ENCODE measurements at regions not wholly inside any gene's neighbourhood (a gene's known extent, or its start where the extent isn't known, plus 50 kb on each side); places are given as distances from the start of the nearest gene placed in this dataset.

- H3K4me1 ChIP-seq (ENCODE audit: control insufficient read depth in 2 of 2, insufficient read depth in 1 of 2, low read depth in 1 of 2, low read length in 2 of 2) = peaks cover 0 to 3% of the 10 kb centered on the region in 2 donors
- H3K18ac ChIP-seq (ENCODE audit: low read length) = no peak overlapping the region
- no peak for DNase-seq (ENCODE audit: low spot score)
- H3K14ac ChIP-seq (ENCODE audit: low read length) = no peak overlapping the region
- no peak overlapping the region for H2BK12ac ChIP-seq (ENCODE audit: low read length)
- H2AK5ac ChIP-seq (ENCODE audit: low read depth, low read length) = no peak overlapping the region
- H3K27ac ChIP-seq (replicated peaks; ENCODE audit: low read length) = no peak overlapping the region
- H3K79me1 ChIP-seq (ENCODE audit: low read depth, low read length) = no peaks in the 10 kb centered on the region
- no CpG with 5 or more reads among the region's 2 CpGs for WGBS, 2 donors (ENCODE audit: extremely low coverage in 2 of 2, insufficient read length in 2 of 2, insufficient replicate concordance in 1 of 2)
- no peak overlapping the region for H4K8ac ChIP-seq (ENCODE audit: low read depth, low read length)
- no peaks in the 10 kb centered on the region for H3K27me3 ChIP-seq (ENCODE audit: control insufficient read depth in 3 of 3, insufficient read depth in 3 of 3, low read depth in 1 of 3, low read length in 3 of 3)
- H3K4me3 ChIP-seq (ENCODE audit: low read length in 2 of 2) = no peak overlapping the region
- H2BK5ac ChIP-seq (ENCODE audit: low read length) = no peak overlapping the region
- peaks cover 0 to 1% of the 10 kb centered on the region in 2 donors for H3K9me3 ChIP-seq (replicated peaks in 1 of 2; ENCODE audit: control insufficient read depth in 2 of 2, insufficient read depth in 1 of 2, low read depth in 1 of 2, low read length in 2 of 2)
- H3K4me2 ChIP-seq (ENCODE audit: insufficient read depth, low read length, poor library complexity, severe bottlenecking) = no peak overlapping the region
- H4K91ac ChIP-seq (ENCODE audit: low read depth, low read length, poor library complexity) = no peak overlapping the region
- no peak overlapping the region for H3K23ac ChIP-seq (ENCODE audit: low read depth, low read length, poor library complexity)
- H3K4ac ChIP-seq (ENCODE audit: low read length) = no peak overlapping the region
- no peaks in the 10 kb centered on the region for H3K36me3 ChIP-seq (replicated peaks in 1 of 2; ENCODE audit: control insufficient read depth in 2 of 2, insufficient read depth in 2 of 2, low read length in 2 of 2)
- no peak overlapping the region for H3K9ac ChIP-seq (ENCODE audit: low read depth, low read length, poor library complexity)
- H2AFZ ChIP-seq (ENCODE audit: low read length) = no peak overlapping the region
- H2BK15ac ChIP-seq (ENCODE audit: low read length) = no peak overlapping the region
- H2BK120ac ChIP-seq (ENCODE audit: low read depth, low read length) = no peak overlapping the region
These were observed 202.2 kb upstream of the CDYL start for GRCh38 chr6:4574007-4574406.

- Histone ChIP-seq H2BK15ac (ENCODE audit: low read length) (no peak overlapping the region), H2AK5ac (ENCODE audit: low read depth, low read length) (no peak overlapping the region), H3K79me1 (ENCODE audit: low read depth, low read length) (no peaks in the 10 kb centered on the region), H3K4me2 (ENCODE audit: insufficient read depth, low read length, poor library complexity, severe bottlenecking) (no peak overlapping the region), H3K23ac (ENCODE audit: low read depth, low read length, poor library complexity) (no peak overlapping the region), H2BK120ac (ENCODE audit: low read depth, low read length) (no peak overlapping the region), H3K27ac (replicated peaks; ENCODE audit: low read length) (no peak overlapping the region), H3K4me1 (ENCODE audit: control insufficient read depth in 2 of 2, insufficient read depth in 1 of 2, low read depth in 1 of 2, low read length in 2 of 2) (peaks cover 0 to 3% of the 10 kb centered on the region in 2 donors), H3K36me3 (replicated peaks in 1 of 2; ENCODE audit: control insufficient read depth in 2 of 2, insufficient read depth in 2 of 2, low read length in 2 of 2) (no peaks in the 10 kb centered on the region), H3K4ac (ENCODE audit: low read length) (no peak overlapping the region), H3K18ac (ENCODE audit: low read length) (no peak overlapping the region), H2AFZ (ENCODE audit: low read length) (no peak overlapping the region), H3K4me3 (ENCODE audit: low read length in 2 of 2) (no peak overlapping the region), H4K8ac (ENCODE audit: low read depth, low read length) (no peak overlapping the region), H2BK12ac (ENCODE audit: low read length) (no peak overlapping the region), H3K9ac (ENCODE audit: low read depth, low read length, poor library complexity) (no peak overlapping the region), H2BK5ac (ENCODE audit: low read length) (no peak overlapping the region), H4K91ac (ENCODE audit: low read depth, low read length, poor library complexity) (no peak overlapping the region), H3K9me3 (replicated peaks in 1 of 2; ENCODE audit: control insufficient read depth in 2 of 2, insufficient read depth in 1 of 2, low read depth in 1 of 2, low read length in 2 of 2) (peaks cover 0 to 1% of the 10 kb centered on the region in 2 donors), H3K27me3 (ENCODE audit: control insufficient read depth in 3 of 3, insufficient read depth in 3 of 3, low read depth in 1 of 3, low read length in 3 of 3) (no peaks in the 10 kb centered on the region), H3K14ac (ENCODE audit: low read length) (no peak overlapping the region)
- no CpG with 5 or more reads among the region's 2 CpGs for WGBS, 2 donors (ENCODE audit: extremely low coverage in 2 of 2, insufficient read length in 2 of 2, insufficient replicate concordance in 1 of 2)
- DNase-seq (ENCODE audit: low spot score) = no peak
These were observed 205.2 kb upstream of the CDYL start for GRCh38 chr6:4571011-4571410.

GRCh38 chr6:4568138-4568537, 208.1 kb upstream of the CDYL start:
- Histone ChIP-seq H3K18ac (ENCODE audit: low read length) (no peak overlapping the region), H3K23ac (ENCODE audit: low read depth, low read length, poor library complexity) (no peak overlapping the region), H2AFZ (ENCODE audit: low read length) (no peak overlapping the region), H3K4ac (ENCODE audit: low read length) (no peak overlapping the region), H3K27me3 (ENCODE audit: control insufficient read depth in 3 of 3, insufficient read depth in 3 of 3, low read depth in 1 of 3, low read length in 3 of 3) (no peaks in the 10 kb centered on the region), H2BK5ac (ENCODE audit: low read length) (no peak overlapping the region), H3K9me3 (replicated peaks in 1 of 2; ENCODE audit: control insufficient read depth in 2 of 2, insufficient read depth in 1 of 2, low read depth in 1 of 2, low read length in 2 of 2) (no peaks in the 10 kb centered on the region), H4K91ac (ENCODE audit: low read depth, low read length, poor library complexity) (no peak overlapping the region), H3K14ac (ENCODE audit: low read length) (no peak overlapping the region), H3K4me3 (ENCODE audit: low read length in 2 of 2) (no peak overlapping the region), H3K9ac (ENCODE audit: low read depth, low read length, poor library complexity) (no peak overlapping the region), H4K8ac (ENCODE audit: low read depth, low read length) (no peak overlapping the region), H3K79me1 (ENCODE audit: low read depth, low read length) (no peaks in the 10 kb centered on the region), H2AK5ac (ENCODE audit: low read depth, low read length) (no peak overlapping the region), H3K36me3 (replicated peaks in 1 of 2; ENCODE audit: control insufficient read depth in 2 of 2, insufficient read depth in 2 of 2, low read length in 2 of 2) (no peaks in the 10 kb centered on the region), H2BK12ac (ENCODE audit: low read length) (no peak overlapping the region), H3K4me2 (ENCODE audit: insufficient read depth, low read length, poor library complexity, severe bottlenecking) (no peak overlapping the region), H3K4me1 (ENCODE audit: control insufficient read depth in 2 of 2, insufficient read depth in 1 of 2, low read depth in 1 of 2, low read length in 2 of 2) (no peaks in the 10 kb centered on the region), H3K27ac (replicated peaks; ENCODE audit: low read length) (no peak overlapping the region), H2BK120ac (ENCODE audit: low read depth, low read length) (no peak overlapping the region), H2BK15ac (ENCODE audit: low read length) (no peak overlapping the region)
- no CpG with 5 or more reads among the region's 5 CpGs for WGBS, 2 donors (ENCODE audit: extremely low coverage in 2 of 2, insufficient read length in 2 of 2, insufficient replicate concordance in 1 of 2)
- no peak for DNase-seq (ENCODE audit: low spot score)

GRCh38 chr6:4567141-4567540, 209.1 kb upstream of the CDYL start:
- Histone ChIP-seq H3K18ac (ENCODE audit: low read length) (no peak overlapping the region), H2BK12ac (ENCODE audit: low read length) (no peak overlapping the region), H2AK5ac (ENCODE audit: low read depth, low read length) (no peak overlapping the region), H3K36me3 (replicated peaks in 1 of 2; ENCODE audit: control insufficient read depth in 2 of 2, insufficient read depth in 2 of 2, low read length in 2 of 2) (no peaks in the 10 kb centered on the region), H3K79me1 (ENCODE audit: low read depth, low read length) (no peaks in the 10 kb centered on the region), H3K4me1 (ENCODE audit: control insufficient read depth in 2 of 2, insufficient read depth in 1 of 2, low read depth in 1 of 2, low read length in 2 of 2) (no peaks in the 10 kb centered on the region), H3K9ac (ENCODE audit: low read depth, low read length, poor library complexity) (no peak overlapping the region), H3K27me3 (ENCODE audit: control insufficient read depth in 3 of 3, insufficient read depth in 3 of 3, low read depth in 1 of 3, low read length in 3 of 3) (no peaks in the 10 kb centered on the region), H3K9me3 (replicated peaks in 1 of 2; ENCODE audit: control insufficient read depth in 2 of 2, insufficient read depth in 1 of 2, low read depth in 1 of 2, low read length in 2 of 2) (no peaks in the 10 kb centered on the region), H2BK120ac (ENCODE audit: low read depth, low read length) (no peak overlapping the region), H4K8ac (ENCODE audit: low read depth, low read length) (no peak overlapping the region), H2AFZ (ENCODE audit: low read length) (no peak overlapping the region), H3K27ac (replicated peaks; ENCODE audit: low read length) (no peak overlapping the region), H3K14ac (ENCODE audit: low read length) (no peak overlapping the region), H3K4me3 (ENCODE audit: low read length in 2 of 2) (no peak overlapping the region), H2BK5ac (ENCODE audit: low read length) (no peak overlapping the region), H2BK15ac (ENCODE audit: low read length) (no peak overlapping the region), H4K91ac (ENCODE audit: low read depth, low read length, poor library complexity) (no peak overlapping the region), H3K23ac (ENCODE audit: low read depth, low read length, poor library complexity) (no peak overlapping the region), H3K4ac (ENCODE audit: low read length) (no peak overlapping the region), H3K4me2 (ENCODE audit: insufficient read depth, low read length, poor library complexity, severe bottlenecking) (no peak overlapping the region)
- no peak for DNase-seq (ENCODE audit: low spot score)
- no CpG with 5 or more reads among the region's 3 CpGs for WGBS, 2 donors (ENCODE audit: extremely low coverage in 2 of 2, insufficient read length in 2 of 2, insufficient replicate concordance in 1 of 2)

All from neuronal stem cell (in vitro differentiated cells).